OCI-LY7 (cell line): ENCODE measurements at regions not wholly inside any gene's neighbourhood (a gene's known extent, or its start where the extent isn't known, plus 50 kb on each side); places are given as distances from the start of the nearest gene placed in this dataset.

Experiments
- BruUV-seq: library from RNA; stranded (reverse); fragments of 400-500 nt; replicated peaks from 2 replicates; lab custom pipeline; 2021; lab: Mats Ljungman, UMichigan
- CTCF ChIA-PET: fragments of 300-600 bp; sonication (Branson Sonifier 250); formaldehyde crosslinking; loops from one replicate; lab custom pipeline; 2022; ENCODE audit warnings: antibody characterized with exemption; ENCODE audit not compliant: unreplicated experiment; lab: Charles Lee
- POLR2A ChIA-PET: fragments of 300-600 bp; sonication (Branson Sonifier 250); formaldehyde crosslinking; loops from one replicate; lab custom pipeline; 2022; ENCODE audit warnings: antibody characterized with exemption; lab: Charles Lee
- DNase-seq: peaks from one replicate; pipeline ENCODE4 v3.0.0-alpha.2; 2015; ENCODE audit warnings: low spot score
- H2AFZ ChIP-seq: fragments of 200-600 bp; sonication (generic), shearing (Covaris generic); 2 replicates; pipeline ENCODE4 v1.6.1; 2014; ENCODE audit warnings: mild to moderate bottlenecking, antibody characterized with exemption, low read length, moderate library complexity
- H3K27ac ChIP-seq: fragments of 200-600 bp; sonication (generic); 2 replicates; pipeline ENCODE4 v1.5.1; 2014; ENCODE audit warnings: mixed run types, low read depth, mild to moderate bottlenecking, moderate library complexity, low read length, inconsistent platforms; ENCODE audit not compliant: poor library complexity, severe bottlenecking
- H3K36me3 ChIP-seq: fragments of 200-600 bp; sonication (generic); 2 replicates; pipeline ENCODE4 v1.6.1; 2014; ENCODE audit warnings: mild to moderate bottlenecking, antibody characterized with exemption, low read length, moderate library complexity, mixed read lengths; ENCODE audit not compliant: insufficient read depth
- H3K4me1 ChIP-seq: fragments of 200-600 bp; sonication (generic); 2 replicates; pipeline ENCODE4 v1.5.1; 2014; ENCODE audit warnings: mild to moderate bottlenecking, low read length; ENCODE audit not compliant: insufficient read depth, poor library complexity, severe bottlenecking
- H3K4me2 ChIP-seq: fragments of 200-600 bp; sonication (generic); 2 replicates; pipeline ENCODE4 v1.6.1; 2014; ENCODE audit warnings: mild to moderate bottlenecking, low read length
- H3K4me3 ChIP-seq: fragments of 200-600 bp; sonication (generic); 2 replicates; pipeline ENCODE4 v1.5.1; 2014; ENCODE audit warnings: mild to moderate bottlenecking, low read depth, low read length; ENCODE audit not compliant: poor library complexity, severe bottlenecking
- H3K79me2 ChIP-seq: fragments of 200-600 bp; sonication (generic); 2 replicates; pipeline ENCODE4 v1.6.1; 2016; ENCODE audit warnings: low read depth, mild to moderate bottlenecking, low read length, moderate library complexity, mixed read lengths; ENCODE audit not compliant: insufficient read depth
- H3K9me2 ChIP-seq: fragments of 200-600 bp; sonication (generic); 2 replicates; pipeline ENCODE4 v1.6.1; 2016; ENCODE audit warnings: mild to moderate bottlenecking, low read length, mixed read lengths; ENCODE audit not compliant: insufficient read depth
- H3K9me3 ChIP-seq: fragments of 200-600 bp; sonication (generic); 2 replicates; pipeline ENCODE4 v1.6.1; 2014; ENCODE audit warnings: mild to moderate bottlenecking, mixed run types, low read length, mixed read lengths
- H4K20me1 ChIP-seq: fragments of 200-600 bp; sonication (generic); 2 replicates; pipeline ENCODE4 v1.6.1; 2014; ENCODE audit warnings: mild to moderate bottlenecking, antibody characterized with exemption, low read length, moderate library complexity, mixed read lengths; ENCODE audit not compliant: insufficient read depth
- EZH2phosphoT487 ChIP-seq: fragments of 200-600 bp; sonication (generic); IDR thresholded peaks from 2 replicates; pipeline ENCODE4 v1.6.1; 2018; ENCODE audit warnings: low read depth, borderline replicate concordance, mild to moderate bottlenecking, mixed run types, antibody characterized with exemption, low read length, moderate library complexity, mixed read lengths
- intact Hi-C: fragments of 100-400 bp; cut with micrococcal nuclease; formaldehyde crosslinking; loops from one replicate; pipeline ENCODE4 v1.10.0; 2022; ENCODE audit not compliant: unreplicated experiment
- TF ChIP-seq, protein P1 (sequence below): fragments of 200-600 bp; sonication (generic); conservative IDR thresholded peaks from 2 replicates; pipeline ENCODE4 v1.5.1; 2014; ENCODE audit warnings: mild to moderate bottlenecking, antibody characterized with exemption, low read length, moderate library complexity, mixed read lengths

DNA sequence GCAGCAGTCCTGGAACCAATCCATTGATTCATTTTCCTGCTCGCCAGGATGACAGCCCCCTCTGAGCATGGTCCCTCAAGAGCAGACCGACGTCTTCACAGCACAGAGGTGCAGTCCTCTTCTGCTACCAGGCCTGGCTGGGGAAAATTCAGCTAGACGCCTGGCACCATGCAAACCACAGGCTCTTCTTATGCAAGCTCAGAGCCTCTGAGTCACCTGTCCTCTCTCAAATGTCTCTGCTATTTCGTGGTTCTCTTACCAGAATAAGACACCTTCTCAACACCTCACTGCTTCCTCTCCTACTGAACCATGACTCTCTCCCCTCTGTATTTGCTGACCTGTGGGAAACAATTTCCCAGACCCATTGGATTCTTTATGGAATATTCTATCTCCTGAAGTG is 79.8 kb upstream of the CYRIA start:
- H3K4me1 ChIP-seq = peaks cover 7% of the 10 kb centered on the region
- no peaks in the 10 kb centered on the region for H3K79me2 ChIP-seq
- H3K27ac ChIP-seq = no peak overlapping the region
- H2AFZ ChIP-seq = no peak overlapping the region
- CTCF ChIA-PET = no interaction called here
- TF ChIP-seq, protein P1, sequence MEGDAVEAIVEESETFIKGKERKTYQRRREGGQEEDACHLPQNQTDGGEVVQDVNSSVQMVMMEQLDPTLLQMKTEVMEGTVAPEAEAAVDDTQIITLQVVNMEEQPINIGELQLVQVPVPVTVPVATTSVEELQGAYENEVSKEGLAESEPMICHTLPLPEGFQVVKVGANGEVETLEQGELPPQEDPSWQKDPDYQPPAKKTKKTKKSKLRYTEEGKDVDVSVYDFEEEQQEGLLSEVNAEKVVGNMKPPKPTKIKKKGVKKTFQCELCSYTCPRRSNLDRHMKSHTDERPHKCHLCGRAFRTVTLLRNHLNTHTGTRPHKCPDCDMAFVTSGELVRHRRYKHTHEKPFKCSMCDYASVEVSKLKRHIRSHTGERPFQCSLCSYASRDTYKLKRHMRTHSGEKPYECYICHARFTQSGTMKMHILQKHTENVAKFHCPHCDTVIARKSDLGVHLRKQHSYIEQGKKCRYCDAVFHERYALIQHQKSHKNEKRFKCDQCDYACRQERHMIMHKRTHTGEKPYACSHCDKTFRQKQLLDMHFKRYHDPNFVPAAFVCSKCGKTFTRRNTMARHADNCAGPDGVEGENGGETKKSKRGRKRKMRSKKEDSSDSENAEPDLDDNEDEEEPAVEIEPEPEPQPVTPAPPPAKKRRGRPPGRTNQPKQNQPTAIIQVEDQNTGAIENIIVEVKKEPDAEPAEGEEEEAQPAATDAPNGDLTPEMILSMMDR = no peak
- no peak for TF ChIP-seq EZH2phosphoT487
- no peak overlapping the region for H3K4me3 ChIP-seq
- H3K9me2 ChIP-seq = no peaks in the 10 kb centered on the region
- H3K36me3 ChIP-seq = no peaks in the 10 kb centered on the region
- intact Hi-C loops = no loop called here
- POLR2A ChIA-PET = no interaction called here
- no TSS peak for BruUV-seq
- DNase-seq = no peak
- H3K4me2 ChIP-seq = no peak overlapping the region
- H3K9me3 ChIP-seq = no peaks in the 10 kb centered on the region
- H4K20me1 ChIP-seq = no peaks in the 10 kb centered on the region

GRCh38 chr2:16744521-16744920 is 78.9 kb upstream of the CYRIA start:
- no TSS peak for BruUV-seq

GRCh38 chr2:16742026-16742425 is 76.4 kb upstream of the CYRIA start:
- no peak for DNase-seq
- Histone ChIP-seq H3K27ac (no peak overlapping the region), H4K20me1 (no peaks in the 10 kb centered on the region), H3K4me3 (no peak overlapping the region), H3K4me2 (no peak overlapping the region), H3K9me3 (no peaks in the 10 kb centered on the region), H3K4me1 (peaks cover 7% of the 10 kb centered on the region), H2AFZ (no peak overlapping the region), H3K9me2 (no peaks in the 10 kb centered on the region), H3K36me3 (no peaks in the 10 kb centered on the region), H3K79me2 (no peaks in the 10 kb centered on the region)
- ChIA-PET POLR2A (interaction anchor here (0.9 kb wide), 1 partner anchor 10 kb away, joined by 5 read pairs; no protein-coding TSS in a partner anchor), CTCF (interaction anchor here (0.6 kb wide), 1 partner anchor 26 kb away, joined by 5 read pairs; no protein-coding TSS in a partner anchor)
- intact Hi-C loops = no loop called here
- no TSS peak for BruUV-seq
- TF ChIP-seq, protein P1 = no peak
- no peak for TF ChIP-seq EZH2phosphoT487

More at GRCh38 chr2:16744521-16744920, 78.9 kb upstream of the CYRIA start:
- no peak overlapping the region for H2AFZ ChIP-seq
- DNase-seq = no peak
- POLR2A ChIA-PET = no interaction called here
- H3K4me3 ChIP-seq = no peak overlapping the region
- H3K9me2 ChIP-seq = no peaks in the 10 kb centered on the region
- H3K4me2 ChIP-seq = no peak overlapping the region
- peaks cover 7% of the 10 kb centered on the region for H3K4me1 ChIP-seq
- H3K27ac ChIP-seq = no peak overlapping the region
- intact Hi-C loops = no loop called here
- TF ChIP-seq EZH2phosphoT487 = no peak
- TF ChIP-seq, protein P1 = no peak
- CTCF ChIA-PET = no interaction called here
- H3K9me3 ChIP-seq = no peaks in the 10 kb centered on the region
- no peaks in the 10 kb centered on the region for H4K20me1 ChIP-seq
- H3K79me2 ChIP-seq = no peaks in the 10 kb centered on the region
- H3K36me3 ChIP-seq = no peaks in the 10 kb centered on the region
